ENCODE measurements at regions not wholly inside any gene's neighbourhood (a gene's known extent, or its start where the extent isn't known, plus 50 kb on each side); places are given as distances from the start of the nearest gene placed in this dataset.
A peak's percentile ranks its signal among the peaks of the same experiment; 100 is the strongest.

DNA sequence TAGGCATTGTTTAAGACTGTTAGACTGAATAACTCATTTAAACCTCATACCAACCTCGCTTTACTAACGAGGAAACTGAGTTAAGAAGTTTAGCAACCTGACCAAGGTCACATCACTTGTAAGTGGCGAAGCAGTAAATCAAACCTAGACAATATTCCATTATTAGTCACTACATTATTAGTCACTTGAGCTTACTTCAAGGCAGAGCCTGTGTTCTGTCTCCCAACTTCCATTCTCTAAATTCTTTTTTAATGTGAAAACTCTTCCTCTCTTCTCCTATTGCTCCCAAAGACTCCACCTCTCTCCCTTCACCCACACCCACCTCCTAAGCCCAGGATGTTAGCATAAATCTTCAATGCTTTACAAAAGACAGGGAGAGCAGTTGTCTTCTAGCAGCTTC lies 156.5 kb downstream of the ARL6IP6 start:
- peak; percentile 42 for DNase-seq (ENCODE audit: low spot score)

DNA sequence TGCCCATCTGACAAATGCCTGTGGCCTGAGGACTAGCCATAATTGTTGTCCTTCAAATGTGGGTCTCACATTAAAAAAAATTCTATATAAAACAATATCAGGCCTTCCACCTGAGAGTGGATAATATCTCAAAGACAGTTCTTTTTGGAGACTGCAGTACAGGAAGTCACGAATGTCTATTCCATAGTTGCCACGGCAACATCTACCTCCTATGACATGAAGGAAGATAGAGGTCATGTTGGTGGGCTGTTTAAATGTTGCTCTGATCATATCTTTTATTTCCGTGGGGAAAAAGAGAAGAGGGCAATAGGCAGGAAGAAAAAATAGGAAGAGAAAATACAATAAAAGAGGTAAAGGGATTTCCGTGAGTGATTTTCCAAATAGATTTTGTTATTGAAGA lies 151.8 kb downstream of the ARL6IP6 start:
- DNase-seq (ENCODE audit: low spot score), result no peak

DNA sequence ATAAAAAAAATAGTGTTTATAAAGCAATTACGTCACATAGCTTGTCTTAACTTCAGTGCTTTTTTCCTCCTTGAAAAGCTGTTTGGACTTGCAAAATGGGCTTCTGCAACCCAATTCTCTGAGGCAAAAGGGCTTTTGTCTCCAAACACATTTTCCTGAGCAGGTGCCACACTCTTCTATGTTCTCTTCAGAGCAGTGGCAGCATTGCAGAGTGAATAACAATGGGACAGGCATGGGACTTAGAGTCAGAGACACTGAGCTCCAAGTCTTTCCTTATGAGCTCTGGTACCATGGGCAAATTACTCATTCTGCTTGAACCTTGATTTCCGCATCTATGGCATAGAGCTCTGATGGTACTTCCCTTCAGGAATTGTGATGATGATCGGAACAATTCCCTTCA lies 149.0 kb downstream of the ARL6IP6 start:
- no peak for DNase-seq (ENCODE audit: low spot score)

DNA sequence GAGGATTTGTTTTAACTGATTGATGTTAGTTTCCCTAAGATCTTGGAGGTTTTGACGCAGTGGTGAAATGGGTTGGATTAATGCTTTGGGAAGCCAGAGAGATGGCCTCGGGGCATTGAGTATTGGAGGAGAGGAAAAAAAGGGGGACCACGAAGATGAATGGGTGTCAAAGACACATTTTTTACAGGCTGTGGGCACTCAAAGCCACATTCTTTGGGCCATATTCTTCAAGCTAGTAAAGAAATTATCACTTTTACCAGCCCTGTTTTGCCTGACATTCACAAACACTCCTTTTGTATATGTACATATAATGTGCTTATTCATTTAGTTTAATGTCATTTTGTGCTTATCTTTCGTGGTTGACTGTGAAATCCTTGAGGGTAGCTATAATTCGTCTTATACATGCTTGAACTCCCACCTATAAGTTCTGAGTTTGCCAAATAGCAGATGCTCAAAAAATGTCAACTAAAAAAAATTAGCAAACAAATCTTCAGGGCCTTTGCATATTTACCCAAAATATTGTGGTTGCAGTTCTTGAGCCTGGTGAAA lies 146.3 kb downstream of the ARL6IP6 start:
- no peak for DNase-seq (ENCODE audit: low spot score)

DNA sequence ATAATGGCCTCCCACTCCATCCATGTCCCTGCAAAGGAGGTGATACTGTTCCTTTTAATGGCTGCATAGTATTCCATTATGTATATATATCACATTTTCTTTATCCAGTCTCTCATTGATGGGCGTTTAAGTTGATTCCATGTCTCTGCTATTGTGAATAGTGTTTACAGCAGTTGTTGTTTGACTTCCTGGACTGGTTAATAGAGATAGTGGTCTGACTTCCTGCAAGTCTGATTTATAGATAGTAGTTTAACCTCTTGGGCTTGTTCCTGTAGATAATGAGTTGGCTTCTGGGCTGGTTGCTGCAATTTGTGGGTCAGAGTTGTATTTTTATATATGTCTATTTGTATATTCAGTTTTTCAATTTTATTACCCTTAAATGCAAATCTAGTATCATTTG lies 145.4 kb downstream of the ARL6IP6 start:
- DNase-seq (ENCODE audit: low spot score), result no peak

DNA sequence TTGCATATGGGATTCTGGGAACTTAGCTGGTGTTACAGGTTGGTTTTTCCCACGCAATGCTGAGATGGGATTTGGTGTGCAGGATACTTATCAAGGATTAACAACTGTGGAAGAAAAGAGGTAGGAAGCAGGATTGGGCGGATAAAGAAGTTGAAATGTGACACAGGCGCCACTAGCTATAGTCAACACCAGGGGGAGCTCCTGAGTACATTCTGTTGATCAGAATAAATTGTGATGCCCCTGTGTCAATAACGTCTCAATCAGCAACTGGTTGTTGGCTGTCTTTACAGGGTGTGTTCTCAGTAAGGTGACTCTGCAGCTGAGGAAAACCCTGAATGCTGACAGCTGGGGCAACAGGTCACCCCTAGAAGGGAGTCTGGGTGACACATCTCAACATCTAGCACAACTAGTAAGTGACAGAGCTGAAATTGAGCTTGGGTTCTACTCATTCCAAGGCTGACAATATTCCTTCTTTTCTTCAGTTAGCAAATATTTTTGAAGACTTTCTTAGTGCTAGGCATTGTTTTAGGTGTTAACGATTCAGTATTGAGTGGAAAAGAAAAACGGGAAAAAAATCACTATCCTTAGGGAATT lies 143.0 kb downstream of the ARL6IP6 start:
- DNase-seq (ENCODE audit: low spot score), result peak; percentile 44

DNA sequence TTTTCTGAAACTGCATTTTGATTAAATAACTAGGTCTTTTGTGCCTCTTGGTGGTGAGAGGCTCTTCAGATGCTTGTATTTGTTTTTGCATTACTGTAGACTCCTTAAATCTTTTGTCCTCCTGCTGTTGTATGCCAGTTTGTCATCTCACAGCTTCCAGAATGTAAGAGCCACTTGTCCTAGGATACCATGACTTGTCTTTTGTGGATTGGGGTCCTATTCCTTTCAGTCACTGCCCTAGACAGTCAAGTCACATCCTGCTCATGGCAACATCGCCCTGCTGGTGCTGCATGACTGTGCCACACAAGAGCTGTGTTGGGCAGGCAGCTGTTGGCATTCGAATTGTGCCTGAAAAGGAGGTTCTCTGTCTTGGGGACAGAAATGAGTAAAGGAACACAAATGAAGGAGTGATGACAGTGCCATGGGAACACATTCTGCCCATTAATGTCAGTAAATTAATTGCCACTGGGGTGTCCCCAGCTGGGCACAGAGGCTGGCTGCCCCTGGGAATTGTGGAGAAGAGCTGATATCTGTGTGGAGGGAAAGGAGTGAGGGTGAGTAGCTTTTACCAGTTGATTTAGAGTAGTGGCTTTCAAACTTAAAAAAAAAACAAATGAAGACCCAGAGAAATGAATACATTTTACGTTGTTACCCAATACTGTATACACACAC lies 140.3 kb downstream of the ARL6IP6 start:
- no peak for DNase-seq (ENCODE audit: low spot score)

DNA sequence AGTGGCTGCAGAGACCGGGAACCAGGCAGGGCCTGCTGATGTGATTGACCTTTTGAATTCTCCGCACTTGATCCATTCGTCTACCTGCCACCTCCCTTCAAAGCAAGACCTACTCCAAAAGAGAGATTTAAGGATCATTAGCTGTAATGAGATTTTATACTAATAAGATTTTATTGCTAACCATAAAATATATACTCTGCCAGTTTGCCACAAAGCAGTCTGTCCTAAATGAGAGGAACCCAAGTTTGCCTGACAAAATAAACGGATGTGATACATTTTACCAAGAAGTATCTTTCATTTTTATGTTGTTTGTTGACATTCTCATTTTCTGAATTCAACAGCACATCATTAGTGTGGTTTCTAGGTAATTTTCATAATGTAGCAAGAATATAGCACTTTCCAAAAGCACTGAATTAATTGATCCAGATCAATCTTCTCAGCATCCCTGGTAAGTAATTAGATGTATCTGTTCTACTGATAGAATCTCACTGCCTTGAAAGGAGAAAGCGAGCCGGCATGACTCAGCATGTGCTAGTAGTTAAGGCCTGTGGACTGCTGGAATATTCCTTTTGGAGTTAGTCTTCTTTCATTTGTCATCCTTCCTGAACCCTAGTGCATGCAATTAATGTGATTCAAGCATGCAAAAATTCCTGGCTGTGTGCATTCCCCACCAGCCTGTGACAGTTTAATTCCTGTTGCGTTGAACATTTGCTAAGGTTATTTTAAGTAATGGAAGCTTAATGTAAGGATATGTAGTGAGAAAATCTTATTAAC lies 128.5 kb downstream of the ARL6IP6 start:
- peak; percentile 85 for DNase-seq (ENCODE audit: low spot score)

DNA sequence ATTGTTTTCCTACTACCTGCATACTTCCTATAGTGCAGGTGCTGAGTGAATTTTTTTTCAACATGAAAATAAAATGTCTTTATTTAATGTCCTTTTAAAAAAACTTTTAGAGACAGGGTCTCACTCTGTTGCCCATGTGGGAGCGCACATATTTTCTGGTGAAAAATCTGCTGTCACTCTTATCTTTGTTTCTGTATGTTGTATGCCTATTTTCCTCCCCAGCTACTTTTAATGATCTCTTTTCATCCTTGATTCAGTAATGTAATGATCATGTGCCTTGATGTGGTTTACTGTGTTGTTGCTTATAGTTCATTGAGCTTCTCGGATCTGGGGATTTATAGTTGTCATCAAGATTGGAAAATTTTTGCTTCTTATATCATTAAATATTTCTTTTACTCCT lies 117.3 kb downstream of the ARL6IP6 start:
- DNase-seq (ENCODE audit: low spot score), result no peak

DNA sequence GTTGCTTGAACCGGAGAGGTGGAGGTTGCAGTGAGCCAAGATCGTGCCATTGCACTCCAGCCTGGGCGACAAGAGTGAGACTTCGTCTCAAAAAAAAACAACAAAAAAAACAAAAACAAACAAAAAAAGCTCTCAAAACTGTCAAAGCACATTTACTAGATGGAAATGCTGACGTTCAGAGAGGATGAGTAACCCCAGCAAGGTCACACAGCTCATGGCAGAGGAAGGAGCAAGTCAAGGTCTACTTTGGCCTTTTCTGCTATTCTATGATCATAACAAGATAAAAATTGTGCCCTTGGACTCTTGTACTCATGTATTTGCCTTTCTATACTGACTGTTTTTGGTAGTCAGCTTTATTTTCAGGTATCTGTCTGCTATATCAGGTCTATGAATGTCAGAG lies 109.5 kb downstream of the ARL6IP6 start:
- no peak for DNase-seq (ENCODE audit: low spot score)

DNA sequence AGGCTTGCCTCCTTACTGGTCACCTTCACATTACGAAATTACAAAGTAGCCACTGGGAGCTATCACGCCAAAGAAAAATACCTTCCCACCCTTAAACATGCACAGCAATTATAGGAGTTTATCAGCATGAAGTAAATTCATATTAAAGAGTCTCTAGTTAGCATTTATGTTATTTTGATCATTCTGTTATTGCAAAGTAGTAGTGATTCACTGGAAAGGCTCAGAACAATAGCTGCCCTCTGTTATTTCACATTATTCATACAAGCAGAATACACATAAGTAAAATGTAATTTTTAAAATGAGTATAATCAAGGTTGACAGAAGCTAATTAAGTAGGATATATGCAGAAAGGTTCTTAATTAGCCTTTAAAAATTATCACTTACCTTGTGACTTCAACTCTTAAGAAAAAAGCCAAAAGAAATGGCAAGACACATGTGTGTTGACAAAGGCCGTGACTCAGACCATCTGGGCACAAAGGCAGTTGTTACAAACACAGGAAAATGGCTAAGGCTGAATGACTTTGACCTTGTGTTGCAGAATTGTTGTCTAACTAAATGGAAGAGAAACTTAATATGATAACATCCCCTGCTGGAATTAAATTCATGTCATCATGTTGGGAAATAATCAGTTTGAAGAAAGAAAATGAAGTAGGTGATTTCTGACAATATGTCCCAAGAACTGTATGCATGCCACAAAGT lies 108.3 kb downstream of the ARL6IP6 start:
- DNase-seq (ENCODE audit: low spot score), result peak; percentile 56

DNA sequence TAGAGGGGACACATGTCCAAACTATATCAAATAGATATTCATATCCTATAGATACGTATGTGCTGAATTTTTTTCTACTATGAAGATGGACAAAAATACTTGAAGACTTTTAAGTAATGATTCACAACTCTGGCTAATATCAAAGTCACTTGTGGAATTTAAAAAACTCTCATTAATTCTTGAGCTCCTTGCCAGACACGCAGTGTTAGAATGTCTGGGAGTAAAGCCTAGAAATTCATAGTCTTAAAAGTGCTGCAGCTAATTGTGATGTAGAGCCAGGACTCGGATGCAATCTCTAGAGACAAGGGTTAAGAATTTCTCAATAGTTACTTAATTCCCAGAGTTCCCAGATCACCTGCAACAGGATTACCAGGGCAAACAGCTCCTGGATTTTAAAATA lies 107.4 kb downstream of the ARL6IP6 start:
- DNase-seq (ENCODE audit: low spot score), result peak; percentile 71

DNA sequence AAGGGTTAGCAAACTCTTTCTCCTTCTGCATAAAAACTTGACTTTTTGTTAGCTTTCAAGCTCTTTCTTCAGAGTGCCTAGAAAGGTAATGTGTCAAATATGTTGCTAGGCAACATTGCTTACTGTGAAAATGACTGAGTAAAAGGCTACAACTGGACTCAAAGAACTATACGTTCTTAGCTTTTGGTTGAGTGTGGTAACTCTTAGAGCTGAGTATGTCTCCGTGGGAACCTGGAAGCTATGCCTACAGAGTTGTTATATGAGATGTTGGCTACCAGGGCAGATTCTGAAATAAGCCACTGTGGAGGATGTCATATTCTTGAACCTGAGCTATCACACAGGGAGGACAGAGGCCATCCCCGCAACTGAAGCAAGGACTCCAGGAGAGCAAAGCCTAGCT lies 105.5 kb downstream of the ARL6IP6 start:
- DNase-seq (ENCODE audit: low spot score), result no peak

DNA sequence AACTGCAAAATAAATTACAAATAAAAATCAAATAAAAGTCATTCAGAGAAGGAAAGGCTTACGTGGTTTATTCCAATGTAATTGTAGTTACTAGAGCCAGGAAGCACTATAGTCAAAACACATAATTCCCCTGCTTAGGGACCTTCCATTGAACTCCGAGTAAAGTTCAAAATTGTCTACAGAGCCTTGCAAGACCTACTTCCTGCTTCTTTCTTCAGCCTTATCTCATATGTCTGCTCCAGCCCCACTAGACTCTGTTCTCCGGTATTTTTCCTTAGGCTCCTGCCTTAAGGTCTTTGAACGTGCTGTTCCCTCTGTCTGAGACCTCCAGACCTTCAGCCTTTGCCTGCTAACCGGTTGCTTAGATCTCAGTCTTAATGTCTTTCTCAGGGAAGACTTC lies 104.3 kb downstream of the ARL6IP6 start:
- no peak for DNase-seq (ENCODE audit: low spot score)

DNA sequence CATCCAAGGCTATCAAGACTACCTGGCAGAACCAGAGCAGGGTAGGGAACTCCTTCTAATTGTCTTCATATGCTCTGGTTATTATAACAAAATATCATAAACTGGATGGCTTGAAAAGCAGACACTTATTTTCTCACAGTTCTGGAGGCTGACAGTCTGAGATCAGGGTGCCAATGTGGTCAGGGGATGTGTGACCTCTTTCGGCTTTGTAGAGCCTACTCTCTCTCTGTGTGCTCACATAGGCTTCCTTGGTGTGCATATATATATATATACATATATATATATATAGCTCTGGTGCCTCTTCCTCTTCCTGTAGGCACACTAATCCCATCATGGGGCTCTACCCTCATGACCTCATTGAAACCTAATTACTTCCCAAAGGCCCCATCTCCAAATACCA lies 101.6 kb downstream of the ARL6IP6 start:
- no peak for DNase-seq (ENCODE audit: low spot score)

DNA sequence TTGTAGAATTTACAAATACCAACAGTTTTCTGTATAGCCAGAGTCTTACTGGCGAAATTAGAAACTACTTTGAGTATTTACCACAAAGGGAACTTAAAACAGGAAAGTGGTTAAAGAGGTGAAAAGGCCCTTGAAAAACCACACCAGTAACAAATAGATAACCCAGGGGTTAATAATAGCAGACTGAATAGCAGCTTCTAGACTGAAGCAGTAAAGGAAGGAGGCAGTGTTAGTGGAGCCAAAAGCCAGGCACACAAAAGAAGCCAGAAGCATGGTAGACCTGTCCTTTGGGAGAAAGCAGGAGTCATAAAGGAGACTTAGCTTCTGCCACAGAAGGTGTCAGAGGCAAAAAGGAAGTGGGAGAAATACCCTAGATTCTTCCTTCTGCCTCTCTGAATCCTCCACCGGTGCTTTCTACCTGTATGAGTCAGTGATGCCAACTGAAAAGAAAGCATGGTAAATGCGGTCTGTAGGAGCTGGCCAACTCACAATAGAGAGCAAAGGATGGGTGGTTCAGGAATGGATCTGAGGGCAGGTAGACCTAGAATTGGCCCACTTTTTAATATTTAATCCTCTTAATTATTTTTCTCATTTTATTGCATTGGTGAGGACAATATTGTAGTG lies 97.3 kb downstream of the ARL6IP6 start:
- no peak for DNase-seq (ENCODE audit: low spot score)

DNA sequence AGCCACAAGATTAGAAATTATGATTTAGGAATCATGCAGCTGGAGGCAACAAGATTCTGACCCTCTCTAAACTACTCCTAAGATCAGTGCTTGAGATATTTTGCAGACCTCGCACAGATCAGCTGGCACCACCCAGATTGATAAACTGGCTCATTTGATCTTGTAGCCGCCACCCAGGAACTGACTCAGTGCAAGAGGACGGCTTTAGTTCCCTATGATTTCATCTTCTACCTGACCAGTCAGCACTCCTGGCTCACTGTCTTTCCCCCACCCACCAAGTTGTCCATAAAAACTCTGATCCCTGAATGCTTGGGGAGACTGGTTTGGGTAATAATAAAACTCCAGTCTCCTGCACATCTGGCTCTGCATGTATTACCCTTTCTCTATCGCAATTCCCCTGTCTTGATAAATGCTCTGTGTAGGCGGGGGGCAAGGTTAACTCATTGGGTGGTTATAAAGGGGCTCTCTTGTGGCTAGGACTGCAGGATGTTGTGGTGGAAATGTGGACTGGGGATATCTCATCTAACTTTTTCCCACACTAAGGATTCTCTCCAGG lies 96.1 kb downstream of the ARL6IP6 start:
- DNase-seq (ENCODE audit: low spot score), result no peak

DNA sequence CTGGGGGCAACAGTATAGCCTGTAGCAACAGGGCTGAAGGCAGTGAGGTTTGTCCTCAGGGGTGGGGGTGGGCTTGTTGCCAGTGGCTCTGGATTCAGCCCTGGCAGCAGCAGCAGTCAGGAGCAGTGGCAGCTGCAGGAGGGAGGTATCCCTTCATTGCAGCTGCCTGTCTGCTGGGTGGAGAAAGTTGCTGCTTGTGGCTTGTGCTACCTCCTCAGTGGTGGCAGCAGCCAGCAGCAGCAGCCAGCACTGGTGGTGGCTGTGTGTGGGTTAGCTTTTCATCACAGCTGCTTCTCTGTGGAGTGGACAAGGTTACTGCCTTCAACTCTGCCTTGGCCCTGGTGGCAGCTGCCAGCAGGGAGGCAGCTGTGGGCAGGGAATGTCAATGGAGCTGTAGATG lies 94.9 kb downstream of the ARL6IP6 start:
- no peak for DNase-seq (ENCODE audit: low spot score)

Measured in AG20443 (cell line).